Skeletal muscle tissue (tissue), 3 donors: ENCODE measurements at regions not wholly inside any gene's neighbourhood (a gene's known extent, or its start where the extent isn't known, plus 50 kb on each side); places are given as distances from the start of the nearest gene placed in this dataset.
"Not testable (repeated sequence)": the region's sequence is repeated elsewhere in the genome, so short reads cannot be mapped to it uniquely, and the experiment has no call there.

Experiments used
- H3K27ac ChIP-seq: one replicate; pipeline ENCODE4 v1.7.0; 2013; ENCODE audit warnings: mild to moderate bottlenecking, low read depth, low read length, inconsistent platforms
- H3K27me3 ChIP-seq, 3 donors: one replicate each; pipeline ENCODE4 v1.7.0; 2013; ENCODE audit warnings: low read length in 3 of 3; ENCODE audit not compliant: control insufficient read depth in 3 of 3, insufficient read depth in 3 of 3
- H3K36me3 ChIP-seq, 3 donors: one replicate each; pipeline ENCODE4 v1.7.0; 2013; ENCODE audit warnings: low read length in 3 of 3; ENCODE audit not compliant: control insufficient read depth in 3 of 3, insufficient read depth in 3 of 3
- H3K4me1 ChIP-seq, 3 donors: one replicate each; pipeline ENCODE4 v1.7.0; 2013; ENCODE audit warnings: low read length in 3 of 3, mild to moderate bottlenecking in 3 of 3; ENCODE audit not compliant: control insufficient read depth in 3 of 3, insufficient read depth in 3 of 3
- H3K4me3 ChIP-seq, 3 donors: one replicate each; pipeline ENCODE4 v1.7.0; 2013; ENCODE audit warnings: low read length in 3 of 3
- H3K9ac ChIP-seq, 3 donors: one replicate each; pipeline ENCODE4 v1.7.0; 2013; ENCODE audit warnings: low read length in 3 of 3, mild to moderate bottlenecking in 3 of 3, moderate library complexity in 2 of 3, low read depth in 1 of 3
- H3K9me3 ChIP-seq, 3 donors: one replicate each; pipeline ENCODE4 v1.7.0; 2013; ENCODE audit warnings: low read length in 3 of 3; ENCODE audit not compliant: control insufficient read depth in 3 of 3
- donor health status: Osteomylitis.

- H3K27ac ChIP-seq, H3K36me3 ChIP-seq, H3K9me3 ChIP-seq, H3K4me1 ChIP-seq, H3K4me3 ChIP-seq, H3K9ac ChIP-seq, H3K27me3 ChIP-seq: not testable (repeated sequence)
These were observed 305.1 kb downstream of the SEC16B start for GRCh38 chr1:177664742-177665141.

- Histone ChIP-seq H3K9ac (no peak overlapping the region), H3K27me3 (no peaks in the 10 kb centered on the region), H3K4me1 (no peaks in the 10 kb centered on the region), H3K4me3 (no peak overlapping the region), H3K36me3 (no peaks in the 10 kb centered on the region), H3K9me3 (no peaks in the 10 kb centered on the region), H3K27ac (no peak overlapping the region)
These were observed 309.7 kb downstream of the SEC16B start for GRCh38 chr1:177660188-177660587.

GRCh38 chr1:177659281-177659680 lies 310.6 kb downstream of the SEC16B start:
- Histone ChIP-seq H3K9ac (no peak overlapping the region), H3K9me3 (no peaks in the 10 kb centered on the region), H3K27me3 (no peaks in the 10 kb centered on the region), H3K4me1 (no peaks in the 10 kb centered on the region), H3K27ac (no peak overlapping the region), H3K36me3 (no peaks in the 10 kb centered on the region), H3K4me3 (no peak overlapping the region)

- Histone ChIP-seq H3K36me3 (no peaks in the 10 kb centered on the region), H3K9me3 (no peaks in the 10 kb centered on the region), H3K4me1 (no peaks in the 10 kb centered on the region), H3K4me3 (no peak overlapping the region), H3K9ac (no peak overlapping the region), H3K27me3 (no peaks in the 10 kb centered on the region), H3K27ac (no peak overlapping the region)
These were observed 313.3 kb downstream of the SEC16B start for GRCh38 chr1:177656598-177656997.

GRCh38 chr1:177650947-177651346 lies 318.9 kb downstream of the SEC16B start:
- peaks cover 2 to 5% (median 4%) of the 10 kb centered on the region in 3 donors for H3K4me1 ChIP-seq
- peaks cover 0 to 2% (median 0%) of the 10 kb centered on the region in 3 donors for H3K27me3 ChIP-seq
- no peak overlapping the region for H3K4me3 ChIP-seq
- H3K9me3 ChIP-seq, result no peaks in the 10 kb centered on the region
- no peaks in the 10 kb centered on the region for H3K36me3 ChIP-seq
- H3K9ac ChIP-seq, result no peak overlapping the region
- H3K27ac ChIP-seq, result no peak overlapping the region

GRCh38 chr1:177648731-177649265 lies 321.1 kb downstream of the SEC16B start:
- no peaks in the 10 kb centered on the region for H3K36me3 ChIP-seq
- H3K27ac ChIP-seq, result no peak overlapping the region
- H3K27me3 ChIP-seq, result peaks cover 0 to 2% (median 0%) of the 10 kb centered on the region in 3 donors
- H3K9ac ChIP-seq, result no peak overlapping the region
- no peak overlapping the region for H3K4me3 ChIP-seq
- H3K9me3 ChIP-seq, result no peaks in the 10 kb centered on the region
- H3K4me1 ChIP-seq, result peaks cover 2 to 5% (median 4%) of the 10 kb centered on the region in 3 donors

GRCh38 chr1:177648138-177648537 lies 321.7 kb downstream of the SEC16B start:
- H3K27ac ChIP-seq, result no peak overlapping the region
- no peaks in the 10 kb centered on the region for H3K36me3 ChIP-seq
- H3K4me1 ChIP-seq, result peaks cover 2 to 5% (median 4%) of the 10 kb centered on the region in 3 donors
- H3K27me3 ChIP-seq, result peaks cover 0 to 2% (median 0%) of the 10 kb centered on the region in 3 donors
- H3K4me3 ChIP-seq, result no peak overlapping the region
- H3K9me3 ChIP-seq, result no peaks in the 10 kb centered on the region
- no peak overlapping the region for H3K9ac ChIP-seq

- peaks cover 0 to 2% (median 0%) of the 10 kb centered on the region in 3 donors for H3K27me3 ChIP-seq
- H3K4me1 ChIP-seq, result peaks cover 2 to 5% (median 4%) of the 10 kb centered on the region in 3 donors
- H3K9me3 ChIP-seq, result no peaks in the 10 kb centered on the region
- no peak overlapping the region for H3K4me3 ChIP-seq
- H3K27ac ChIP-seq, result no peak overlapping the region
- H3K36me3 ChIP-seq, result no peaks in the 10 kb centered on the region
- no peak overlapping the region for H3K9ac ChIP-seq
These were observed 322.8 kb downstream of the SEC16B start for GRCh38 chr1:177646757-177647730.

GRCh38 chr1:177645491-177646190 lies 324.2 kb downstream of the SEC16B start:
- H3K9me3 ChIP-seq, result no peaks in the 10 kb centered on the region
- H3K4me1 ChIP-seq, result peaks cover 0 to 3% (median 2%) of the 10 kb centered on the region in 3 donors
- H3K27ac ChIP-seq, result no peak overlapping the region
- H3K9ac ChIP-seq, result no peak overlapping the region
- peaks cover 0 to 2% (median 0%) of the 10 kb centered on the region in 3 donors for H3K27me3 ChIP-seq
- H3K4me3 ChIP-seq, result no peak overlapping the region
- H3K36me3 ChIP-seq, result no peaks in the 10 kb centered on the region

GRCh38 chr1:177640687-177641086 lies 329.2 kb downstream of the SEC16B start:
- H3K9me3 ChIP-seq, result no peaks in the 10 kb centered on the region
- H3K4me3 ChIP-seq, result no peak overlapping the region
- H3K27ac ChIP-seq, result no peak overlapping the region
- H3K9ac ChIP-seq, result no peak overlapping the region
- no peaks in the 10 kb centered on the region for H3K36me3 ChIP-seq
- H3K4me1 ChIP-seq, result no peaks in the 10 kb centered on the region
- no peaks in the 10 kb centered on the region for H3K27me3 ChIP-seq
